HG02759 (cell line): ENCODE measurements at regions not wholly inside any gene's neighbourhood (a gene's known extent, or its start where the extent isn't known, plus 50 kb on each side); places are given as distances from the start of the nearest gene placed in this dataset.

Source experiments
- ATAC-seq: cut with Tn5 transposase; IDR thresholded peaks from one replicate; pipeline ENCODE4 v1.9.1; 2021; ENCODE audit warnings: mild to moderate bottlenecking, moderate library complexity; ENCODE audit not compliant: unreplicated experiment

GRCh38 chr9:18020121-18020745, 441.4 kb downstream of the SH3GL2 start:
- no peak for ATAC-seq

GRCh38 chr9:18022642-18023041, 443.8 kb downstream of the SH3GL2 start:
- ATAC-seq: no peak

GRCh38 chr9:18023332-18023731, 444.5 kb downstream of the SH3GL2 start:
- no peak for ATAC-seq

GRCh38 chr9:18032636-18033035, 441.3 kb upstream of the ADAMTSL1 start:
- ATAC-seq: no peak

GRCh38 chr9:18036422-18037187, 437.3 kb upstream of the ADAMTSL1 start:
- ATAC-seq: no peak

GRCh38 chr9:18037981-18038380, 436.0 kb upstream of the ADAMTSL1 start:
- ATAC-seq: no peak

- no peak for ATAC-seq
These were observed 433.6 kb upstream of the ADAMTSL1 start for GRCh38 chr9:18040327-18040726.

GRCh38 chr9:18043978-18044377, 430.0 kb upstream of the ADAMTSL1 start:
- ATAC-seq: no peak

- no peak for ATAC-seq
These were observed 428.6 kb upstream of the ADAMTSL1 start for GRCh38 chr9:18045326-18045725.

- no peak for ATAC-seq
These were observed 427.9 kb upstream of the ADAMTSL1 start for GRCh38 chr9:18046068-18046467.

- no peak for ATAC-seq
These were observed 422.3 kb upstream of the ADAMTSL1 start for GRCh38 chr9:18051638-18052037.

- ATAC-seq: no peak
These were observed 421.9 kb upstream of the ADAMTSL1 start for GRCh38 chr9:18052060-18052459.

- ATAC-seq: no peak
These were observed 417.5 kb upstream of the ADAMTSL1 start for GRCh38 chr9:18056269-18056992.

- peak; percentile 96 for ATAC-seq
These were observed 417.0 kb upstream of the ADAMTSL1 start for GRCh38 chr9:18056993-18057369.

- no peak for ATAC-seq
These were observed 415.1 kb upstream of the ADAMTSL1 start for GRCh38 chr9:18058564-18059442.

- no peak for ATAC-seq
These were observed 414.5 kb upstream of the ADAMTSL1 start for GRCh38 chr9:18059447-18059846.

GRCh38 chr9:18060269-18060934, 413.6 kb upstream of the ADAMTSL1 start:
- ATAC-seq: no peak

- ATAC-seq: no peak
These were observed 412.6 kb upstream of the ADAMTSL1 start for GRCh38 chr9:18061332-18061731.

- no peak for ATAC-seq
These were observed 412.1 kb upstream of the ADAMTSL1 start for GRCh38 chr9:18061856-18062255.

GRCh38 chr9:18063856-18064390, 410.0 kb upstream of the ADAMTSL1 start:
- no peak for ATAC-seq
